ENCODE measurements at regions not wholly inside any gene's neighbourhood (a gene's known extent, or its start where the extent isn't known, plus 50 kb on each side); places are given as distances from the start of the nearest gene placed in this dataset.

DNA sequence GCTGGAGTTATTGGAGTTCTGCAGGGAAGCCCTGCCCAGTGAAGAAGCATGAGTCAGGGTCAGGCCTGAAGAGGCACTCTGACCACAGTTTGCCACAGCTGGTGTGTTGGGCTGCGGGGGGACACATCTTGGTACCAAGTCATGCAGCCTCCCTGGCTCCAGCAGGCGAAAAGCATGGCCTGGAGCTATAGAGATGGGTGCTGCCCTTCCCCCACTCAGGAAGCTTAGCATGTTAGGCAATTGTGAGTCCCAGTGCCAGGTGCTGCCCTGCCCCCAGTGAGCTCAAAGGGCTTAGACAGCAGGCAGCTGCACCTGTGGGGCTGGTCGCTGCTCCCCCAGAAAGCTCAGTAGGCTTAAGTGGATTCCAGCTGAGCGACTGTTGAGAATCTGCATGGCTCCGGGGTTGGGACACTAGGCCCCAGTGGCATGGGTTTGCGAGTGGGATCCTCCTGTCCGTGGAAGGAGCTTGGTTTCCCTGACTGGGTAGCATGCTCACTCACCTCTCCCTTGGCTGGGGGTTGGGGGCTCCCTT, 755.5 kb downstream of the GLUD2 start:
- H3K27me3 Mint-ChIP-seq (ENCODE audit: unreplicated experiment): no peaks in the 10 kb centered on the region
- no peak for DNase-seq
- no peaks in the 10 kb centered on the region for H3K36me3 Mint-ChIP-seq (ENCODE audit: insufficient read depth, unreplicated experiment)
- TF ChIP-seq, protein P1, sequence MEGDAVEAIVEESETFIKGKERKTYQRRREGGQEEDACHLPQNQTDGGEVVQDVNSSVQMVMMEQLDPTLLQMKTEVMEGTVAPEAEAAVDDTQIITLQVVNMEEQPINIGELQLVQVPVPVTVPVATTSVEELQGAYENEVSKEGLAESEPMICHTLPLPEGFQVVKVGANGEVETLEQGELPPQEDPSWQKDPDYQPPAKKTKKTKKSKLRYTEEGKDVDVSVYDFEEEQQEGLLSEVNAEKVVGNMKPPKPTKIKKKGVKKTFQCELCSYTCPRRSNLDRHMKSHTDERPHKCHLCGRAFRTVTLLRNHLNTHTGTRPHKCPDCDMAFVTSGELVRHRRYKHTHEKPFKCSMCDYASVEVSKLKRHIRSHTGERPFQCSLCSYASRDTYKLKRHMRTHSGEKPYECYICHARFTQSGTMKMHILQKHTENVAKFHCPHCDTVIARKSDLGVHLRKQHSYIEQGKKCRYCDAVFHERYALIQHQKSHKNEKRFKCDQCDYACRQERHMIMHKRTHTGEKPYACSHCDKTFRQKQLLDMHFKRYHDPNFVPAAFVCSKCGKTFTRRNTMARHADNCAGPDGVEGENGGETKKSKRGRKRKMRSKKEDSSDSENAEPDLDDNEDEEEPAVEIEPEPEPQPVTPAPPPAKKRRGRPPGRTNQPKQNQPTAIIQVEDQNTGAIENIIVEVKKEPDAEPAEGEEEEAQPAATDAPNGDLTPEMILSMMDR (IDR thresholded peaks at IDR 0.05; ENCODE audit: unreplicated experiment): no peak
- H3K9me3 Mint-ChIP-seq (ENCODE audit: low read depth, unreplicated experiment): peaks cover 4% of the 10 kb centered on the region
- intact Hi-C loops (cut with micrococcal nuclease; ENCODE audit: unreplicated experiment): no loop called here
- CTCF ChIA-PET: no interaction called here
- H3K4me1 Mint-ChIP-seq (ENCODE audit: low read depth, unreplicated experiment): no peaks in the 10 kb centered on the region
- BruUV-seq (replicated peaks): no TSS peak
- no peak overlapping the region for H3K4me3 Mint-ChIP-seq (ENCODE audit: low read depth, unreplicated experiment)
- no peak overlapping the region for H3K27ac Mint-ChIP-seq (ENCODE audit: unreplicated experiment)

DNA sequence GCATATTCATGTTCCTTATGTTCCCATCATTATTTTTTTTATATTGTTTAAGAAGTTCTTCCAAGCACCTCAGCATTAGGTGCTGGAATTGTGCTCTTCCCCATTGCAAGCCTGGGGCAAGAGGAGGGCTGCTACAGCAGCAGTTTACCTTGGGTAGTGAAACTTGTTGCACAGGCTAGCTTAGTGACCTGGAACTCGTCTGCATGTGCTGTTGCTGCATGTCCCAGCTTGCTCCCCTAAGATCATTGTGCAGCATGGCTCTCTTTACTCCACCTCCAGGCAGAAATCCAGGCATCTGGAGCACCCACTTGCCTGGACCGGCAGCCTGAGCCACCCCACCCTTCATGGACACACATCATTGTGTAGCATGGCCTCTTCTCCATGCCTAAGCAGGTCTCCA, 776.0 kb downstream of the GLUD2 start:
- no TSS peak for BruUV-seq (replicated peaks)
- H3K27ac Mint-ChIP-seq (ENCODE audit: unreplicated experiment): no peak overlapping the region
- H3K9me3 Mint-ChIP-seq (ENCODE audit: low read depth, unreplicated experiment): no peaks in the 10 kb centered on the region
- CTCF ChIA-PET: no interaction called here
- H3K4me1 Mint-ChIP-seq (ENCODE audit: low read depth, unreplicated experiment): no peaks in the 10 kb centered on the region
- TF ChIP-seq, protein P1 (IDR thresholded peaks at IDR 0.05; ENCODE audit: unreplicated experiment): no peak
- no peak overlapping the region for H3K4me3 Mint-ChIP-seq (ENCODE audit: low read depth, unreplicated experiment)
- DNase-seq: no peak
- H3K27me3 Mint-ChIP-seq (ENCODE audit: unreplicated experiment): no peaks in the 10 kb centered on the region
- intact Hi-C loops (cut with micrococcal nuclease; ENCODE audit: unreplicated experiment): no loop called here
- H3K36me3 Mint-ChIP-seq (ENCODE audit: insufficient read depth, unreplicated experiment): no peaks in the 10 kb centered on the region

DNA sequence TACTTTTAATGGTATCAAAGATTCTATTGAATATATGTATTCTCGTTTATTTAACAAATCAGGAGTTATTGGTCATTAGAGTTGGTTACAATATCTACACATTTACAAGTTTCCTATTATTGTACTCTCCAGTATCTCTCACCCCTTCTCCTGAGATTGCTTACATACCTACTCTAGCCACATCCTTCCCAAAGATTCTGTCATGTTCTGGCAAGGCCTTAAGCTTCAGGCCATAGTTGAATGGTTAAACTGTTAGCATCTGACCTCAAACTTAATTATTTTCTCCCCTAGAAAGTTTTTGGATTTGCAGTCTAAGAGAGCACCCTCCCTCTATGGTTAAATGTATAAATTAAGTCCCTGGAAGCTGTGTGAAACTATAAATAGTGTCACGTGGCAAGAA, 784.2 kb downstream of the GLUD2 start:
- DNase-seq: no peak
- CTCF ChIA-PET: no interaction called here
- TF ChIP-seq, protein P1 (IDR thresholded peaks at IDR 0.05; ENCODE audit: unreplicated experiment): no peak
- intact Hi-C loops (cut with micrococcal nuclease; ENCODE audit: unreplicated experiment): no loop called here
- no TSS peak for BruUV-seq (replicated peaks)
- no peaks in the 10 kb centered on the region for H3K36me3 Mint-ChIP-seq (ENCODE audit: insufficient read depth, unreplicated experiment)
- no peaks in the 10 kb centered on the region for H3K27me3 Mint-ChIP-seq (ENCODE audit: unreplicated experiment)
- peaks cover 13% of the 10 kb centered on the region for H3K4me1 Mint-ChIP-seq (ENCODE audit: low read depth, unreplicated experiment)
- H3K27ac Mint-ChIP-seq (ENCODE audit: unreplicated experiment): no peak overlapping the region
- H3K9me3 Mint-ChIP-seq (ENCODE audit: low read depth, unreplicated experiment): no peaks in the 10 kb centered on the region
- no peak overlapping the region for H3K4me3 Mint-ChIP-seq (ENCODE audit: low read depth, unreplicated experiment)

DNA sequence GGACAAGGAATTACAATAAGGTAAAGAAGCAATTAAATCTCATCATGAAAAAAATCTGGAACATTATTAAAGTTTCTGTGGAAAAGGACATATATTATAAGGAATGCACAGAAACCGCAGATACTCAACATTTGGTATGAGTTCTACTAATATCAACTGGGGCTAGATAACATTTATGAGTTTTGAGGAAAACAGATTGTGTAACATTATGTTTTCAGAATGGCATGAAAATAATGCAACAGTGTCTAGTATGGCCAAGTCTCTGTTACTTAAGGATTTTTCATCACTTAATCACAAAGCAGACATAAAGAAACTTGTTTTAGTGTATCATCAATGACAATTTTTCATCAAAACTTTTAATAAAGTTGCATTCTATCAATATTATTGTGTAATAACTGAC, 785.0 kb downstream of the GLUD2 start:
- H3K4me3 Mint-ChIP-seq (ENCODE audit: low read depth, unreplicated experiment): no peak overlapping the region
- intact Hi-C loops (cut with micrococcal nuclease; ENCODE audit: unreplicated experiment): no loop called here
- BruUV-seq (replicated peaks): no TSS peak
- H3K36me3 Mint-ChIP-seq (ENCODE audit: insufficient read depth, unreplicated experiment): no peaks in the 10 kb centered on the region
- no peaks in the 10 kb centered on the region for H3K9me3 Mint-ChIP-seq (ENCODE audit: low read depth, unreplicated experiment)
- DNase-seq: no peak
- CTCF ChIA-PET: no interaction called here
- H3K27me3 Mint-ChIP-seq (ENCODE audit: unreplicated experiment): no peaks in the 10 kb centered on the region
- peaks cover 17% of the 10 kb centered on the region for H3K4me1 Mint-ChIP-seq (ENCODE audit: low read depth, unreplicated experiment)
- no peak overlapping the region for H3K27ac Mint-ChIP-seq (ENCODE audit: unreplicated experiment)
- TF ChIP-seq, protein P1 (IDR thresholded peaks at IDR 0.05; ENCODE audit: unreplicated experiment): no peak
